ENCODE measurements at regions not wholly inside any gene's neighbourhood (a gene's known extent, or its start where the extent isn't known, plus 50 kb on each side); places are given as distances from the start of the nearest gene placed in this dataset.
A peak's percentile ranks its signal among the peaks of the same experiment; 100 is the strongest.
"Not testable (repeated sequence)": the region's sequence is repeated elsewhere in the genome, so short reads cannot be mapped to it uniquely, and the experiment has no call there.

DNA sequence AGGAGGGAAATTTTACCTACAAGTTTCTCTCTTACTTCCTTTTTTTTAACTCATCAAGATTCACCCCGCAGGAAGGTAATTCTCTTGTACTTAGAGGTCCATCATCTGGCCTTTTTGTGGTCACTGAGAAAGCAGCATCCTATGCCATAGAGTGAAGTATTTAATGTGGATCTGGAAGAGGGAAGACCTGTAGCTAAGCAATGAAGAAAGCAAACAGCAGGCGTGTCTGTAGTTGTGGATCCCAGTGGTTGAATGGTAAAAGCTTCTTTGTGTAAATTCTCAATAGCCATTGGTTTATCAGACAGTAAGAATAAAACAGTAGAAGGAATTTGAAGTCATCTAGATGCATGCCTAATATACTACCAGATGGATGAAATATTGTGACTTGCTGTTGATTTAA, 196.4 kb downstream of the ANKRD7 start:
- DNase-seq, result no peak

GRCh38 chr7:118429141-118429540, 204.6 kb downstream of the ANKRD7 start:
- DNase-seq, result no peak

DNA sequence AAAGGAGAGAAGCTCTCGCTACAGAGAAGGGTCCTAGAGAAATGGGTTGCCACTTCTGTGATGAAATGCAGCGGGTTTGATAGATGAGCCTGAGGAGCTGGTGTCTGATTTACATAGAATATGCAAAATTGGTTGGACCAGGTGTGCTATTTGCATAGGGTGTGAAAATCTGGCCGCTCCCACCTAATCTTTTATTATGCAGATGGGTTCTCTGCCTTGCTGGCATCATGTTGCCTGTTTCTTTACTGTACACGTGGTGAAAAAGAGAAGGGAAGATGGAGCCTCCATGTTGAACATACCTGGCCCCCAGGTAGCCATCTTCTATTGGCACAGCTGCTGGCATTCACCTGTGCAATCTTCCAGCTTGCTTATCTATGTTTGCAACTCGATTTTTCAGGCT, 212.2 kb downstream of the ANKRD7 start:
- DNase-seq, result no peak

- DNase-seq, result not testable (repeated sequence)
Measured at GRCh38 chr7:118449030-118449429, 224.5 kb downstream of the ANKRD7 start.

DNA sequence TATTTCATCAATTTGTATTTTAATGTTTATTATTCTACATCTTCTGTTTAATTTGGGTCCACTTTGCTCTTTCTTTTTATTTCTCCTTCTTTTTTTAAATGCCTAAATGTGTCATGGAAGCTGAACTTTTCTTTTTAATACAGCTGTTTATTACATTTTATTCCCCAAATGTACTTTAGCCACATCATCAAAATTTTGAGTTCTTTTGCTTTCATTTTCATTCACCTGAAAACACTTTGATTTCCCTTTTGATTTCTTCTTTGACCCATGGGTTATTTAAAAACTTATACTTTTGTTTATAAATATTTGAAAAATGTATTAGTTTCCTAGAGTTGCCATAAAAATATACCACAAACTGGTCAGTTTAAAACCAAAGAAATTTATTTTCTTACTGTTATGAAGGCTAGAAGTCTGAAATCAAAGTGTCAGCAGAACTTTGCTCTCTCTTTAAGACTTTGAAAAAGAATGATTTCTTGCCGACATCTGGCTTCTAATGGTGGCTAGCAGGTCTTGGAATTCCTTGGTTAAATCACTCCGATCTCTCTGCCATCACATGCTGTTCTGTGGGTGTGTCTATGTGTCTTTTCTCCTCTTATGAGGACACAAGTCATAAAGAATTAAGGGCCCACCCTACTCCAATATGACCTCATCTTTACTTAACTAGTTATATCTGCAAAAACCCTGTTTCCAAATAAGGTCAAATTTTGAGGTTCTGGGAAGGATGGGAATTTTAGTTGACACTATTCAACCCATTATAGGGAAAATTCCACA, 225.5 kb downstream of the ANKRD7 start:
- no peak for DNase-seq

DNA sequence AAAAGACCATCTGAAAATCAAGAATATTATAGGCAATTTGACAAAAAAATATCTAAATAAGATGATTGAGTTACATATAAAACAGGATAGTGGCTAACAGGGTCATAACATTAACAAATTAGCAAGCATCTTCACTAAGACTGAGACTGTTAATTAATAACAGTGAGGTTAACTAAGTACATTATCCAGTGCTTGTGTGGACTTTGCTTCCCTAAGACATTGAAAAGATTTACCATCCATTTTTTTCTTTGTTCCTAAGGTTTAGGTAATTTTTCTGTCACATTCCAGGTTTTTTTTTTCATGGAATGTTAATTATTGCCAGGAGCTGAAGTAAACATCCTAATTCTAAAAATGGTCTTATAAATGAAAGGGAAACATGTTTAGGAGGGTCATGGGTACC, 227.6 kb downstream of the ANKRD7 start:
- DNase-seq, result no peak

GRCh38 chr7:118467381-118467780, 242.9 kb downstream of the ANKRD7 start:
- DNase-seq, result no peak

GRCh38 chr7:118472581-118472980, 248.1 kb downstream of the ANKRD7 start:
- DNase-seq, result no peak

GRCh38 chr7:118473271-118473670, 248.8 kb downstream of the ANKRD7 start:
- no peak for DNase-seq

GRCh38 chr7:118476036-118476435, 251.5 kb downstream of the ANKRD7 start:
- DNase-seq, result no peak

GRCh38 chr7:118477036-118477435, 252.5 kb downstream of the ANKRD7 start:
- DNase-seq, result no peak

DNA sequence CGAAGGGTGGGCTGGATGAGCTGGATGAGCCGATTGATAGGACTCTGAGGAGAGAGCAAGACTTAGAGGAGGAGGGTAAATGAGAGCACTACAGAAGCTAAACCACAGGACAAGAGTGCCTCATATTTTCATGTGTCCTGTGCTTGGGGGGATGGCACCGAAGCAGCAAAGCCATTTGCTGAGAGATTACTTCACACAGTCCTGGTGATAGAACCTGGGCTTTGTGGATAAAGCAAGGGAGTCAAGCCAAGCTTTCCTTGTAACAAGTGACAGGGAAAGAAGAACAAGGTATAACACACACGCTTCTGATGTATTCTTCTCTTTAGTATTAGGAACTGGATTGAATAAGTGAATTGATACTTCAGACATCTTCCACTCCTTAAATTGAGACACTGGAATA, 253.7 kb downstream of the ANKRD7 start:
- DNase-seq, result no peak

DNA sequence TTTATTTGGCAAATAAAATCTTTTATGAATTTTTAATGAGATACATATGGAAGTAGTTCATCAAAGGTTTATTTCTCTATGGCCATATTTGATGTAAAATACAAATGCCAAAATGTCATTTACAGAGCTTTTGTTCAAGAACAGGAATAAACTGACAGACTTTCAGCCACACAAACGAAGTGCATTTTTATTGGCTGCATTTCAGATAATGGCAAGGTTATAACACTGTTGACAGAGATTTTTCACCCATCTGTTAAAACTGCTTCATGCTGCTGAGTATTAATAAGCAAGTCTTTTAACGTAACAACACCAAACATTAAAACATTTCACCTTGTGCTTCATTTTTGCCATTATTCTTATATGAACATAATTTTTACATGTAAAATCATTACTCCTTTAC, 254.4 kb downstream of the ANKRD7 start:
- no peak for DNase-seq

DNA sequence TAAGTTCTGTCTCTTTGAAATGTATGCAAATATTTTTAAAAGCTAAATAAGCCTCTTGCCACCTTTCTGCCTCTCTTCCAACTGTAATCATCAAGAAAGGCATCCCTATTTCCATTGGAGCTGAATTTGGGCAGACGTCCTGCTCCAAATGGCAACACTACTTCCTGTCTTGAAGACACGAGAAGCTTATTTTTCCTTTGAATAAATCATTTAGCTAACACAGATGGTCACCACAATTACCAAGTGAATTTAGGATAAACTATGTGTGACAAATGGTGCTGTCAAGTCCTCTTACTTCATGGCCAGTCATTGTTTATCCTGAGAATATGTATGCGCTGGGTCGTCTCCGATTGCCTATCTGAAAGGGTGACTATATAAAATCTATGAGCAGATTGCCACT, 268.0 kb downstream of the ANKRD7 start:
- DNase-seq, result peak; percentile 78

DNA sequence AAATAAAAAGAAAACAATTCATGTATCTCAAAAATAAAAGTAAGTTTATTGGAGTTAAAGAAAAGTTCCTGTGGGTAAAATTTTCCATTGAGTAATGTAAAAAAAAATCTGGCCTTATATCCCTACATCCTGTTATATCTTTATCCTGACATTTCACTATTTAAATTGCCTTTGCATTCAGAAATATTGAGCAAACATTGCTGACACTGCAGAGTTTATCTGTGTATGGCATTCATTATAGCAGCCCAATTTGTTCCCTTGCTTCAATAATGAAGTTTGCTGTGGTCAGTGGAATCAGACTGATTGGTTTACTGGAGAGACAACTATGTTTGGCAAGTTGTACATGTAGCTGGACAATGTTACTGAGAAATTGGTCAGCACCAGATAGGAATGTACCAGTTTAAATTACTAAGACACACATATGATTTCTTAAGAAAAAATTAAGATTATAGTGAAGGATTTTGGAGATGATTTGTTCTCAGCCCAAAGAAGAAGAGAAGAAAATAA, 271.7 kb downstream of the ANKRD7 start:
- no peak for DNase-seq

DNA sequence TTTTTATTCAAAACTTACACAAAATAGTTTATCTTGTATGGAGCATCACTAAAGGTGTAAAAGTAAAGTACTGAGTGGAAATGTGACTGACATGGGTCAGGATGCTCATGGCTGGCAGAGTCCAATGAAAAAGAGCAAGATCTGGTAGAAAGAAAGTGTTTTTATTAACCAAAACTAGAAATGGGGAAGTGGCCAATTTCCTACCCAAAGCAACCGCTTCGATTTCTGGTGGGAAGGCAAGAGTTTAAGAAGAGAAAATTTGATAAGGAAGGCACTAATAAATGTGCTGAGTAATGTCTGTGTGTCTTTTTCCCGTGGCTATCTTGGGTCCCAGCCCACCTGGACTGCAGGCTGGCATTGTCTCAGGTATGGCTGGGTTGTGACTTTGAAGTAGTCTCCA, 277.7 kb downstream of the ANKRD7 start:
- DNase-seq, result no peak

DNA sequence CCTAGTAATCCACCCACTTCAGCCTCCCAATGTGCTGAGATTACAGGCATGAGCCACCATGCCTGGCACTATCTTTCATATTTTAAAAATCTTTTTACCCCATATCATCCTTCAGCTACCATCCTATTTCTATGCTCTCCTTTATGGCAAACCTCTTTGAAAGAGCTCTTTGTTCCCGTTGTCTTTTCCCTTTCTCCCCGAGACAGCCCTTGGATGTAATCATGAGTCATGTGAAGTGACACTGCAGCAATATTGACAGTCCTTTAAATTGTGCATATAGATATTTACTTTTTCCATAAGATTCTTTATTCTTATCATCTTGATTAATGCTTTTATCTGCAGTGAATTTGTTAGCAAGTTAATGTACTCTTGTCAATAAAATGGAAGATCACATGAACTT, 286.6 kb downstream of the ANKRD7 start:
- DNase-seq, result no peak

GRCh38 chr7:118517275-118517674, 292.8 kb downstream of the ANKRD7 start:
- DNase-seq, result no peak

DNA sequence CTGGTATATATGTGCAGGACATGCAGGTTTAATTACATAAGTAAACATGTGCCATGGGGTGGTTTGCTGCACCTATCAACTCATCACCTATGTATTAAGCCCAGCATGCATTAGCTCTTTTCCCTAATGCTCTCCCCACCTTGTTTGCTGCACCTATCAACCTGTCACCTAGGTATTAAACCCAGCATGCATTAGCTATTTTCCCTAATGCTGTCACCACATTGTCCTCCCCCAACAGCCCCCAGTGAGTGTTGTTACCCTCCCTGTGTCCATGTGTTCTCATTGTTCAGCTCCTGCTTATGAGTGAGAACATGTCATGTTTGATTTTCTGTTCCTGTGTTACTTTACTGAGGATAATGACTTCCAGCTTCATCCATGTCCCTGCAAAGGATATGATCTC, 300.5 kb downstream of the ANKRD7 start:
- DNase-seq, result no peak

DNA sequence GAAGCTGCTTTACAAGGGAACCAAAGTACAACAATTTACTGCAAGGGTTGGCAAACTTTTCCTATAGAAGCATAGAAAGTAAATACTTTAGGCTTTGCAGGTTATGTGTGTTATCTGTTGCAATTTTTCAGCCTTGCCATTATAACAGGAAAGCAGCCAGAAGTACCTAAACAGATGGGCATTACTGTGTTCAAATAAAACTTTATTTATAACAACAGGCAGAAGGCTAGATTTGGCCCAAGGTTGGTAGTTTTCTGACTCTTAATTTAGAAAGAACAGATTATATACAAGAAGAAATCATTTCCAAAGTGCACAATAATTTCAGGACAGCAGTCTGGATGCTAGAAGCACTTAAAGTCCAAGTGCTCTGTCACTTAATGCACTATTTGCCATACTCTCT, 307.1 kb downstream of the ANKRD7 start:
- DNase-seq, result no peak

- no peak for DNase-seq
Measured at GRCh38 chr7:118559207-118559606, 334.7 kb downstream of the ANKRD7 start.

DNA sequence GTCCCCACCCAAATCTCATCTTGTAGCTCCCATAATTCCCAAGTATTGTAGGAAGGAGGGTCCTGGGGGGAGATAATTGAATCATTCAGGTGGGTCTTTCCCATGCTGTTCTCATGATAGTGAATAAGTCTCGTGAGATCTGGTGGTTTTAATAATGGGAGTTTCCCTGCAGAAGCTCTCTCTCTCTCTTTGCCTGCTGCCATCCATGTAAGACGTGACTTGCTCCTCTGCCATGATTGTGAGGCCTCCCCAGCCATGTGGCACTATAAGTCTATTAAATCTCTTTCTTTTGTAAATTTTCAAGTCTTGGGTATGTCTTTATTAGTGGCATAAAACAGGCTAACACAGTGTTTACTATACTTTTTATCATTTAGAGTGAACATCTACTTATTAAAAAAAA, 338.8 kb downstream of the ANKRD7 start:
- DNase-seq, result no peak

- DNase-seq, result no peak
Measured at GRCh38 chr7:118572604-118573003, 348.1 kb downstream of the ANKRD7 start.

GRCh38 chr7:118573085-118573484, 348.6 kb downstream of the ANKRD7 start:
- peak; percentile 79 for DNase-seq

- DNase-seq, result no peak
Measured at GRCh38 chr7:118575393-118575948, 351.0 kb downstream of the ANKRD7 start.

All from NCI-H82 (cell line).